HG03575 (cell line): ENCODE measurements at regions not wholly inside any gene's neighbourhood (a gene's known extent, or its start where the extent isn't known, plus 50 kb on each side); places are given as distances from the start of the nearest gene placed in this dataset.

Source experiments
- ATAC-seq: cut with Tn5 transposase; IDR thresholded peaks from one replicate; pipeline ENCODE4 v1.9.1; 2021; ENCODE audit not compliant: unreplicated experiment, insufficient number of reproducible peaks, low FRiP score; ENCODE audit errors: extremely low read depth

- ATAC-seq: no peak
Measured at GRCh38 chr4:126947536-126947935, 685.2 kb upstream of the INTU start.

GRCh38 chr4:126954537-126955291, 678.0 kb upstream of the INTU start:
- no peak for ATAC-seq

GRCh38 chr4:126955292-126956183, 677.2 kb upstream of the INTU start:
- ATAC-seq: no peak

GRCh38 chr4:126956184-126956897, 676.4 kb upstream of the INTU start:
- ATAC-seq: no peak

- no peak for ATAC-seq
Measured at GRCh38 chr4:126957556-126957955, 675.2 kb upstream of the INTU start.

- ATAC-seq: no peak
Measured at GRCh38 chr4:126957987-126958386, 674.8 kb upstream of the INTU start.

GRCh38 chr4:126958482-126958881, 674.3 kb upstream of the INTU start:
- no peak for ATAC-seq

- ATAC-seq: no peak
Measured at GRCh38 chr4:126959056-126959745, 673.6 kb upstream of the INTU start.

GRCh38 chr4:126960760-126961159, 672.0 kb upstream of the INTU start:
- ATAC-seq: no peak

GRCh38 chr4:126961661-126962060, 671.1 kb upstream of the INTU start:
- ATAC-seq: no peak

GRCh38 chr4:126965877-126966276, 666.9 kb upstream of the INTU start:
- no peak for ATAC-seq

GRCh38 chr4:126969360-126970235, 663.2 kb upstream of the INTU start:
- no peak for ATAC-seq

- ATAC-seq: no peak
Measured at GRCh38 chr4:126973201-126973600, 659.6 kb upstream of the INTU start.

GRCh38 chr4:126976850-126977632, 655.7 kb upstream of the INTU start:
- no peak for ATAC-seq

GRCh38 chr4:126986005-126986404, 646.8 kb upstream of the INTU start:
- no peak for ATAC-seq

- ATAC-seq: no peak
Measured at GRCh38 chr4:126986828-126987227, 645.9 kb upstream of the INTU start.

GRCh38 chr4:126991965-126992364, 640.8 kb upstream of the INTU start:
- ATAC-seq: no peak
